A549 (cell line): ENCODE measurements at regions not wholly inside any gene's neighbourhood (a gene's known extent, or its start where the extent isn't known, plus 50 kb on each side); places are given as distances from the start of the nearest gene placed in this dataset.

Source experiments
- ATAC-seq, 2 experiments: fragments of 200-7000 bp in 1 of 2; fragments of >200 bp in 1 of 2; cut with Nextera tagmentation in 1 of 2; cut with Tn5 transposase in 1 of 2; 3 replicates each; pipeline versions ENCODE4 v1.8.0 to v1.9.1; 2018 to 2020; ENCODE audit warnings: mild to moderate bottlenecking in 1 of 2, moderate library complexity in 1 of 2
- CTCF ChIA-PET: fragments of 300-600 bp; sonication (Branson Sonifier 250); formaldehyde crosslinking; extraction: SDS; loops from one replicate; lab custom pipeline; 2021; ENCODE audit warnings: antibody characterized with exemption, inconsistent platforms; lab: Yijun Ruan, JAX
- POLR2A ChIA-PET: fragments of 350-600 bp; formaldehyde crosslinking; extraction: SDS; loops from one replicate; lab custom pipeline; 2021; ENCODE audit warnings: antibody characterized with exemption, inconsistent platforms; lab: Yijun Ruan, JAX
- DNase-seq, 2 experiments: peaks; one replicate each; pipeline versions ENCODE4 v3.0.0 to v3.0.0-alpha.2; 2011 to 2016; ENCODE audit warnings: low read depth in 1 of 2, low spot score in 1 of 2
- FAIRE-seq: peaks from 2 replicates; lab custom pipeline; 2011; peaks lifted over from hg19 to GRCh38; lab: Jason Lieb, UNC
- H3K27ac ChIP-seq, 2 experiments: fragments of >200 bp; sonication (Bioruptor Twin); formaldehyde crosslinking; 3 replicates each; pipeline ENCODE4 v1.5.1; 2016 to 2017
- H3K4me1 ChIP-seq: fragments of >200 bp; sonication (Bioruptor Twin); formaldehyde crosslinking; 3 replicates; pipeline ENCODE4 v1.6.1; 2016
- H3K4me2 ChIP-seq: fragments of >200 bp; sonication (Bioruptor Twin); formaldehyde crosslinking; 3 replicates; pipeline ENCODE4 v1.6.1; 2016
- H3K4me3 ChIP-seq: fragments of >200 bp; sonication (Bioruptor Twin); formaldehyde crosslinking; 3 replicates; pipeline ENCODE4 v1.5.1; 2016
- H3K9me3 ChIP-seq: fragments of >200 bp; sonication (Bioruptor Twin); formaldehyde crosslinking; 3 replicates; pipeline ENCODE4 v1.6.1; 2016
- CBX8 ChIP-seq: fragments of 200-600 bp; sonication (generic); IDR thresholded peaks from 2 replicates; pipeline ENCODE4 v1.6.1; 2016
- EP300 ChIP-seq, 2 experiments: fragments of >200 bp; sonication (Bioruptor Twin); formaldehyde crosslinking; IDR thresholded peaks; 2 replicates in 1 of 2; 3 replicates in 1 of 2; pipeline ENCODE4 v1.6.1; 2016 to 2017
- HEYL ChIP-seq: fragments of 250-450 bp; sonication (Bioruptor Pico); IDR thresholded peaks from 2 replicates; pipeline ENCODE4 v1.8.0; 2021; ENCODE audit warnings: mild to moderate bottlenecking, moderate library complexity
- JUN ChIP-seq, 2 experiments: fragments of >200 bp; sonication (Bioruptor Twin); formaldehyde crosslinking; IDR thresholded peaks; 2 replicates in 1 of 2; 3 replicates in 1 of 2; pipeline ENCODE4 v1.6.1; 2016 to 2017
- KDM1A ChIP-seq: fragments of 200-600 bp; sonication (generic); IDR thresholded peaks from 2 replicates; pipeline ENCODE4 v1.6.1; 2016; ENCODE audit warnings: low read depth, mild to moderate bottlenecking
- MAFK ChIP-seq: fragments of 450-650 bp; IDR thresholded peaks from 2 replicates; pipeline ENCODE4 v1.6.1; 2014; ENCODE audit not compliant: partially characterized antibody
- NFE2L2 ChIP-seq: fragments of 150-350 bp; conservative IDR thresholded peaks from 2 replicates; pipeline ENCODE4 v1.6.1; 2014; ENCODE audit warnings: low read length
- NPAS2 ChIP-seq: fragments of 250-450 bp; sonication (Bioruptor Pico); IDR thresholded peaks from 2 replicates; pipeline ENCODE4 v1.8.0; 2022; ENCODE audit warnings: mild to moderate bottlenecking, moderate library complexity, borderline replicate concordance
- PHF8 ChIP-seq: fragments of 200-600 bp; sonication (generic); IDR thresholded peaks from 2 replicates; pipeline ENCODE4 v1.6.1; 2016; ENCODE audit warnings: low read depth, mild to moderate bottlenecking, antibody characterized with exemption, moderate library complexity, borderline replicate concordance
- POLR2A ChIP-seq: IDR thresholded peaks from 2 replicates; pipeline ENCODE4 v1.6.1; 2012; ENCODE audit warnings: mild to moderate bottlenecking, low read length
- RCOR1 ChIP-seq: fragments of 150-350 bp; IDR thresholded peaks from 2 replicates; pipeline ENCODE4 v1.6.1; 2014; ENCODE audit warnings: antibody characterized with exemption, low read length, low read depth
- SMC3 ChIP-seq: fragments of >200 bp; sonication (Bioruptor Twin); formaldehyde crosslinking; IDR thresholded peaks from 3 replicates; pipeline ENCODE4 v1.6.1; 2018; ENCODE audit warnings: inconsistent platforms
- SREBF2 ChIP-seq: fragments of 450-650 bp; IDR thresholded peaks from 2 replicates; pipeline ENCODE4 v1.6.1; 2014; ENCODE audit warnings: mild to moderate bottlenecking, moderate library complexity
- TFCP2L1 ChIP-seq: fragments of 250-450 bp; sonication (Bioruptor Pico); IDR thresholded peaks from 2 replicates; pipeline ENCODE4 v1.5.0; 2021; ENCODE audit warnings: mild to moderate bottlenecking
- ZNF302 ChIP-seq: fragments of 250-450 bp; sonication (Bioruptor Pico); IDR thresholded peaks from 2 replicates; pipeline ENCODE4 v1.9.0; 2021; ENCODE audit warnings: inconsistent platforms, mild to moderate bottlenecking, moderate library complexity
- ZSCAN20 ChIP-seq: fragments of 250-450 bp; sonication (Bioruptor Pico); IDR thresholded peaks from 2 replicates; pipeline ENCODE4 v1.8.0; 2022; ENCODE audit warnings: mild to moderate bottlenecking, moderate library complexity
- WGBS: methylation state at CpG from one replicate; pipeline ENCODE4 v1.1.6; 2017; ENCODE audit errors: missing lambda C conversion rate; 5-methylcytosine and 5-hydroxymethylcytosine counted together
- TF ChIP-seq, protein P1 (sequence below): IDR thresholded peaks from 2 replicates; pipeline ENCODE4 v1.6.1; 2012; ENCODE audit warnings: low read depth, borderline replicate concordance
- TF ChIP-seq, protein P2 (sequence below): fragments of >200 bp; sonication (Bioruptor Twin); formaldehyde crosslinking; IDR thresholded peaks from 3 replicates; pipeline ENCODE4 v1.6.1; 2016
- TF ChIP-seq, protein P3 (sequence below): fragments of 250-450 bp; sonication (Bioruptor Pico); IDR thresholded peaks from 2 replicates; pipeline ENCODE4 v1.5.0; 2020; ENCODE audit warnings: low read depth, mild to moderate bottlenecking, moderate library complexity

DNA sequence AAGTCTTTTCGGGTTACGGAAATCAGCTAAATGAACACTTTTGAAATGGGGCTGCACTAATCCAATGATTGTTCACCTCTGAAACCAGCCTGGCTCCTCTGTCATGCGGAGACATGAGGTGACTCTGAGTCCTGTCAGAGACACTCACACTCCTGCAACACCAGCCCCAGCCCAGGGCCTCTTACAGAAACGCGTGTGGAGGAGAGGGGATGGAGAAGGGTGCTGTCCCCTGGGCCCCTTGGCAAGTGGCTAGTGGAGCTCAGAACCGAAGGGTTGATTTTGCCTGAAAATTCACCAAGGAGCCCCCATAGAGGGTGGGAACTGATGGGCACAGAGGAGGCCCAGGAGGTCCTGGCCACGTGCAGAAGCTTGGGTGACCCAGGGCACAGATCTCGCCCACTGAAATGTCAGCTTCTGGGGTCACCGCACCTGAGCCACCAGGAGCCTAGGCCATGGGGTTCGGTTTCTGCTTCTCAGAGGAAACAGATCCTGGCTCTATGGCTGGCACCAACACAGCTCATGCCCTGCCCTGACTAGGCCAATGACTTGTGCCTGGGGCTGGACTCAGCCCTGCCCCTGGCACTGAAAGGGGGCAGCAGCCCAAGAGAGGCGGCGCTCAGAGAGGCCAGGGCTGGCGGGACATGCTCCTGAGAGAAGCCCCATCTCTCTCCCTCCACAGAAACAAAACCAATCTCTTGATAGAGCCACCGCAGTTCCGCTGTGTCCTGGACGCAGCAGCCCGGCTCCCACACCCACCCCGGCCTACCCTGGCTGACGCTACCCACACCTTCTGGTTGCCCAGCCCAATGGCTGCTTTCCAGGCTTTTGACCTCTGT lies 144.7 kb downstream of the ERMARD start:
- 74% methylated on average over 16 of the region's 19 CpGs for WGBS
- no peak for TF ChIP-seq RCOR1
- TF ChIP-seq, protein P1, sequence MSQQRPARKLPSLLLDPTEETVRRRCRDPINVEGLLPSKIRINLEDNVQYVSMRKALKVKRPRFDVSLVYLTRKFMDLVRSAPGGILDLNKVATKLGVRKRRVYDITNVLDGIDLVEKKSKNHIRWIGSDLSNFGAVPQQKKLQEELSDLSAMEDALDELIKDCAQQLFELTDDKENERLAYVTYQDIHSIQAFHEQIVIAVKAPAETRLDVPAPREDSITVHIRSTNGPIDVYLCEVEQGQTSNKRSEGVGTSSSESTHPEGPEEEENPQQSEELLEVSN: no peak
- no peak for TF ChIP-seq HEYL (CRISPR knock-in tag)
- TF ChIP-seq PHF8: no peak
- TF ChIP-seq SMC3: no peak
- TF ChIP-seq MAFK: no peak
- TF ChIP-seq, protein P2, sequence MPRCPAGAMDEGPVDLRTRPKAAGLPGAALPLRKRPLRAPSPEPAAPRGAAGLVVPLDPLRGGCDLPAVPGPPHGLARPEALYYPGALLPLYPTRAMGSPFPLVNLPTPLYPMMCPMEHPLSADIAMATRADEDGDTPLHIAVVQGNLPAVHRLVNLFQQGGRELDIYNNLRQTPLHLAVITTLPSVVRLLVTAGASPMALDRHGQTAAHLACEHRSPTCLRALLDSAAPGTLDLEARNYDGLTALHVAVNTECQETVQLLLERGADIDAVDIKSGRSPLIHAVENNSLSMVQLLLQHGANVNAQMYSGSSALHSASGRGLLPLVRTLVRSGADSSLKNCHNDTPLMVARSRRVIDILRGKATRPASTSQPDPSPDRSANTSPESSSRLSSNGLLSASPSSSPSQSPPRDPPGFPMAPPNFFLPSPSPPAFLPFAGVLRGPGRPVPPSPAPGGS: no peak
- TF ChIP-seq ZNF302: no peak
- TF ChIP-seq CBX8: no peak
- no peak for TF ChIP-seq NPAS2
- TF ChIP-seq ZSCAN20 (CRISPR knock-in tag): no peak
- no peak for TF ChIP-seq POLR2A
- TF ChIP-seq JUN (IDR thresholded peaks at IDR 0.05): no peak
- no peak for TF ChIP-seq NFE2L2
- TF ChIP-seq, protein P3, sequence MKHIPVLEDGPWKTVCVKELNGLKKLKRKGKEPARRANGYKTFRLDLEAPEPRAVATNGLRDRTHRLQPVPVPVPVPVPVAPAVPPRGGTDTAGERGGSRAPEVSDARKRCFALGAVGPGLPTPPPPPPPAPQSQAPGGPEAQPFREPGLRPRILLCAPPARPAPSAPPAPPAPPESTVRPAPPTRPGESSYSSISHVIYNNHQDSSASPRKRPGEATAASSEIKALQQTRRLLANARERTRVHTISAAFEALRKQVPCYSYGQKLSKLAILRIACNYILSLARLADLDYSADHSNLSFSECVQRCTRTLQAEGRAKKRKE (CRISPR knock-in tag): no peak
- TF ChIP-seq SREBF2: no peak
- TF ChIP-seq KDM1A: no peak
- FAIRE-seq: no peak

DNA sequence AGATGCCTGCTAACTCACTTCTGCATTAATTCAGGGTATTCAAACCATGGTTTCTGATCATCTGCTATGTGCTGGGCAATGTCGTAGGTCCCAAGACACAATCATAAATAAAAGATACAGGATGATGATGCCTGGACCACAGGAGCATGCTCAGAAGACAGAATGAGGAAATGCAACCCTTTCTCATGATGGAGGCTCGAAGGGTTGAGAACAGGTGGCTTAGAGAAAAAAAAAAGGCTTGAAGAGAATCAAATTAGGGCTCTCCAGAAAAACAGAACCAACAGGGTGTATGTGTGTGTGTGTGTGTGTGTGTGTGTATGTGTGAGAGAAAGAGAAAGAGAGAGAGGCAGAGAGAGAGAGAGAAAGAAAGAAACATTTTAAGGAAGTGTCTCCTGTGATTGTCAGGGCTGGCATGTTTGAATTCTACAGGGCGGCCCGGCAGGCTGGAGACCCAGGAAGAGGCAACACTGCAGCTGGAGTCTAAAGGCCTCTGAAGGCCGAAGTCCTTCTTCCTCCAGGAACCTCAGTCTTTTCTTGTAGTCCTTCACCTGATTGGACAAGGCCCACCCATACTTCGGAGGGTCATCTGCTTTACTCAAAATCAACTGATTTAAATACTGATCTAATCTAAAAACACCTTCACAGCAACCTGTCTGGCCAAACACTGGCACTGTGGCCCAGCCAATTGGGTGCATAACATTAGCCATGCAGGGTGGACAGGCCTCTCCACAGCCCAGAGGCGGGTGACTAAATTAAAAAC lies 143.8 kb downstream of the ERMARD start:
- POLR2A ChIA-PET: no interaction called here
- WGBS: 33% methylated on average over 7 of the region's 7 CpGs
- H3K4me1 ChIP-seq: no peaks in the 10 kb centered on the region

More for the DNA sequence above, 144.7 kb downstream of the ERMARD start:
- Histone ChIP-seq H3K4me3 (no peak overlapping the region), H3K4me2 (no peak overlapping the region), H3K27ac (no peak overlapping the region), H3K9me3 (no peaks in the 10 kb centered on the region), H3K4me1 (no peaks in the 10 kb centered on the region)
- POLR2A ChIA-PET: no interaction called here
- ATAC-seq (0 out of 6 replicates have a peak, but pooled peaks of 1 of the 2 experiments have one; percentile 30), DNase-seq (no peak)
- CTCF ChIA-PET: no interaction called here

More for the DNA sequence above, 143.8 kb downstream of the ERMARD start:
- Histone ChIP-seq H3K27ac (no peak overlapping the region), H3K9me3 (no peaks in the 10 kb centered on the region), H3K4me3 (no peak overlapping the region), H3K4me2 (no peak overlapping the region)
- DNase-seq: no peak
- ATAC-seq: no peak
- no peak for FAIRE-seq
- CTCF ChIA-PET: no interaction called here
- TF ChIP-seq JUN (IDR thresholded peaks at IDR 0.05) (no peak), ZSCAN20 (CRISPR knock-in tag) (no peak), TFCP2L1 (CRISPR knock-in tag) (no peak), EP300 (IDR thresholded peaks at IDR 0.05) (no peak), MAFK (no peak)
- TF ChIP-seq, protein P3 (CRISPR knock-in tag): no peak
